Ovary (tissue), 3 donors: ENCODE measurements at regions not wholly inside any gene's neighbourhood (a gene's known extent, or its start where the extent isn't known, plus 50 kb on each side); places are given as distances from the start of the nearest gene placed in this dataset.

Experiments used
- CTCF ChIP-seq, 3 donors: fragments of 450-650 bp in 2 of 3; fragments of 200-600 bp in 1 of 3; IDR thresholded peaks; one replicate each; pipeline versions ENCODE4 v1.5.1 to v1.8.0; 2016 to 2022; ENCODE audit warnings: antibody characterized with exemption in 3 of 3, mild to moderate bottlenecking in 1 of 3
- EP300 ChIP-seq: sonication (generic); formaldehyde crosslinking; IDR thresholded peaks from one replicate; pipeline ENCODE4 v1.6.1; 2017; ENCODE audit warnings: antibody characterized with exemption
- donor health status: DM: no; HTN: no; CAD: no.

GRCh38 chr4:130056286-130056685 lies 960.3 kb downstream of the C4orf33 start:
- no peak for TF ChIP-seq CTCF (IDR thresholded peaks at IDR 0.05)
- TF ChIP-seq EP300, result no peak
